Rectal smooth muscle tissue (tissue), 1 donor: ENCODE measurements at regions not wholly inside any gene's neighbourhood (a gene's known extent, or its start where the extent isn't known, plus 50 kb on each side); places are given as distances from the start of the nearest gene placed in this dataset.

Experiments used
- H3K27ac ChIP-seq: one replicate; pipeline ENCODE4 v1.7.0; 2013; ENCODE audit warnings: low read depth, low read length, inconsistent platforms
- H3K27me3 ChIP-seq: one replicate; pipeline ENCODE4 v1.7.0; 2013; ENCODE audit warnings: low read length; ENCODE audit not compliant: control insufficient read depth, insufficient read depth
- H3K36me3 ChIP-seq: one replicate; pipeline ENCODE4 v1.7.0; 2013; ENCODE audit warnings: low read length; ENCODE audit not compliant: control insufficient read depth, insufficient read depth
- H3K4me1 ChIP-seq: one replicate; pipeline ENCODE4 v1.7.0; 2013; ENCODE audit warnings: low read length; ENCODE audit not compliant: control insufficient read depth, insufficient read depth
- H3K4me3 ChIP-seq: one replicate; pipeline ENCODE4 v1.7.0; 2013; ENCODE audit warnings: low read length
- H3K9ac ChIP-seq: one replicate; pipeline ENCODE4 v1.7.0; 2013; ENCODE audit warnings: low read length

- Histone ChIP-seq H3K27me3 (no peaks in the 10 kb centered on the region), H3K27ac (peak overlapping the region; percentile 10), H3K4me3 (no peak overlapping the region), H3K36me3 (no peaks in the 10 kb centered on the region), H3K4me1 (peaks cover 10% of the 10 kb centered on the region), H3K9ac (no peak overlapping the region)
Measured at GRCh38 chr9:108444400-108445358, 411.1 kb downstream of the ACTL7B start.

GRCh38 chr9:108443741-108444140, 412.0 kb downstream of the ACTL7B start:
- no peak overlapping the region for H3K4me3 ChIP-seq

GRCh38 chr9:108443019-108443633, 412.7 kb downstream of the ACTL7B start:
- peaks cover 10% of the 10 kb centered on the region for H3K4me1 ChIP-seq
- H3K27ac ChIP-seq = no peak overlapping the region
- no peak overlapping the region for H3K9ac ChIP-seq
- H3K27me3 ChIP-seq = no peaks in the 10 kb centered on the region
- no peak overlapping the region for H3K4me3 ChIP-seq
- H3K36me3 ChIP-seq = no peaks in the 10 kb centered on the region

More at GRCh38 chr9:108443741-108444140, 412.0 kb downstream of the ACTL7B start:
- H3K27me3 ChIP-seq = no peaks in the 10 kb centered on the region
- no peaks in the 10 kb centered on the region for H3K36me3 ChIP-seq
- H3K27ac ChIP-seq = no peak overlapping the region
- no peak overlapping the region for H3K9ac ChIP-seq
- H3K4me1 ChIP-seq = peaks cover 10% of the 10 kb centered on the region

DNA sequence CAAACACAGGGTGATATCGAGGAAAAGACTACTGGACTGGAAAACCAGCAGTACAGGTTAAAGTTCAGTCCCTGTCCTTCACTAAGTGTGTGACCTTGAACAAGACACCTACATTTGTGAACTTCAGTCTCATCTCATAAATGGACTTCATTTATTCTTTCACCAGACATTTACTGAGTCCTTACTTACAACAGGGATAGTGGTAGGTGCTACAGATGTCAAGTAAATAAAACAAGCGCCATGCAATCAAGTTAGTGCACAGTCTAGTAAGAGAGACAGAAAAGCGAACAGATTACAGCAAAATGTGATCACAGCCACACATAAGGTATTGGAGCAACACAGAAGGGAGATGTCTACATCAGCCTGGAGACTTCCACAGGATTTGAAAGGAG, 413.2 kb downstream of the ACTL7B start:
- peaks cover 10% of the 10 kb centered on the region for H3K4me1 ChIP-seq

GRCh38 chr9:108441726-108442125, 414.1 kb downstream of the ACTL7B start:
- Histone ChIP-seq H3K36me3 (no peaks in the 10 kb centered on the region), H3K27me3 (no peaks in the 10 kb centered on the region), H3K9ac (no peak overlapping the region), H3K4me3 (no peak overlapping the region), H3K4me1 (peaks cover 10% of the 10 kb centered on the region), H3K27ac (no peak overlapping the region)

More for the DNA sequence above, 413.2 kb downstream of the ACTL7B start:
- Histone ChIP-seq H3K9ac (no peak overlapping the region), H3K27ac (no peak overlapping the region), H3K4me3 (no peak overlapping the region), H3K36me3 (no peaks in the 10 kb centered on the region), H3K27me3 (no peaks in the 10 kb centered on the region)

GRCh38 chr9:108441251-108441650, 414.5 kb downstream of the ACTL7B start:
- H3K27me3 ChIP-seq = no peaks in the 10 kb centered on the region
- H3K9ac ChIP-seq = no peak overlapping the region
- H3K4me3 ChIP-seq = no peak overlapping the region
- peaks cover 10% of the 10 kb centered on the region for H3K4me1 ChIP-seq
- no peaks in the 10 kb centered on the region for H3K36me3 ChIP-seq
- H3K27ac ChIP-seq = no peak overlapping the region

GRCh38 chr9:108439947-108440346, 415.8 kb downstream of the ACTL7B start:
- Histone ChIP-seq H3K4me1 (peaks cover 10% of the 10 kb centered on the region), H3K9ac (no peak overlapping the region), H3K27ac (no peak overlapping the region), H3K27me3 (no peaks in the 10 kb centered on the region), H3K4me3 (no peak overlapping the region), H3K36me3 (no peaks in the 10 kb centered on the region)

- Histone ChIP-seq H3K9ac (no peak overlapping the region), H3K27me3 (no peaks in the 10 kb centered on the region), H3K4me3 (no peak overlapping the region), H3K4me1 (no peaks in the 10 kb centered on the region), H3K36me3 (no peaks in the 10 kb centered on the region), H3K27ac (no peak overlapping the region)
Measured at GRCh38 chr9:108437656-108438055, 418.1 kb downstream of the ACTL7B start.

- H3K27me3 ChIP-seq = no peaks in the 10 kb centered on the region
- no peaks in the 10 kb centered on the region for H3K4me1 ChIP-seq
- H3K27ac ChIP-seq = no peak overlapping the region
- H3K9ac ChIP-seq = no peak overlapping the region
- no peaks in the 10 kb centered on the region for H3K36me3 ChIP-seq
- H3K4me3 ChIP-seq = no peak overlapping the region
Measured at GRCh38 chr9:108436448-108436847, 419.3 kb downstream of the ACTL7B start.

- no peaks in the 10 kb centered on the region for H3K4me1 ChIP-seq
- H3K4me3 ChIP-seq = no peak overlapping the region
- no peaks in the 10 kb centered on the region for H3K27me3 ChIP-seq
- H3K36me3 ChIP-seq = no peaks in the 10 kb centered on the region
- no peak overlapping the region for H3K9ac ChIP-seq
- no peak overlapping the region for H3K27ac ChIP-seq
Measured at GRCh38 chr9:108434502-108434901, 421.3 kb downstream of the ACTL7B start.

GRCh38 chr9:108434036-108434435, 421.8 kb downstream of the ACTL7B start:
- Histone ChIP-seq H3K27ac (no peak overlapping the region), H3K9ac (no peak overlapping the region)

DNA sequence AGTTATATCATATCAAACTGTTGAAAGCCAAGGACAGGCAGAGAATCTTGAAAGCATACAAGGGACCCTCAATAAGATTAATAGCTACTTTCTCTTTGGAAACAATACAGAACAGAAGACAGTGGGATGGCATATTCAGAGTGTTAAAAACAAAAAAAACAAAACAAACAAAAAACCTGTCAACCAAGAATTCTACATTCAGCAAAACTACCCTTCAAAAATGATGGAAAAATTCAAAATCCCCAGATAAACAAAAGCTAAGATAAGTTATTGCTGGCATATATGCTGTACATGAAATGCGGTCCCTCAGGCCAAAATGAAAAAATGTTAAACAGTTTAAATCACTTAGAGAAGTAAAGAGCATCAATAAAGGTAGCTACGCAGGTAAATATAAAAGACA, 425.1 kb downstream of the ACTL7B start:
- H3K27me3 ChIP-seq = no peaks in the 10 kb centered on the region
- no peak overlapping the region for H3K27ac ChIP-seq
- H3K4me3 ChIP-seq = no peak overlapping the region
- no peaks in the 10 kb centered on the region for H3K36me3 ChIP-seq
- H3K4me1 ChIP-seq = no peaks in the 10 kb centered on the region
- H3K9ac ChIP-seq = no peak overlapping the region

More at GRCh38 chr9:108434036-108434435, 421.8 kb downstream of the ACTL7B start:
- Histone ChIP-seq H3K36me3 (no peaks in the 10 kb centered on the region), H3K27me3 (no peaks in the 10 kb centered on the region), H3K4me3 (no peak overlapping the region), H3K4me1 (no peaks in the 10 kb centered on the region)
